Sigmoid colon (tissue), 6 donors: ENCODE measurements at regions not wholly inside any gene's neighbourhood (a gene's known extent, or its start where the extent isn't known, plus 50 kb on each side); places are given as distances from the start of the nearest gene placed in this dataset.

Experiments used
- DNase-seq: peaks from one replicate; pipeline ENCODE4 v3.0.0-alpha.2; 2019
- H3K27ac ChIP-seq, 4 donors: fragments of 200-600 bp; sonication (generic); one replicate each; pipeline ENCODE4 v1.5.1; 2016 to 2019; ENCODE audit warnings: mild to moderate bottlenecking in 1 of 4
- H3K27me3 ChIP-seq, 3 donors: fragments of 200-600 bp; sonication (generic); one replicate each; pipeline ENCODE4 v1.5.1; 2019; ENCODE audit warnings: mild to moderate bottlenecking in 1 of 3
- H3K36me3 ChIP-seq, 4 donors: fragments of 200-600 bp; sonication (generic); one replicate each; pipeline ENCODE4 v1.5.1; 2016 to 2019
- H3K4me1 ChIP-seq, 4 donors: fragments of 200-600 bp; sonication (generic); one replicate each; pipeline ENCODE4 v1.5.1; 2017 to 2019
- H3K4me3 ChIP-seq, 4 donors: fragments of 200-600 bp; sonication (generic); one replicate each; pipeline ENCODE4 v1.5.1; 2017 to 2019; ENCODE audit warnings: mild to moderate bottlenecking in 2 of 4, moderate library complexity in 1 of 4
- H3K9me3 ChIP-seq, 4 donors: fragments of 200-600 bp in 3 of 4; sonication (generic) in 3 of 4; one replicate each; pipeline versions ENCODE4 v1.5.1 to v1.6.1; 2013 to 2019
- CTCF ChIP-seq, 4 experiments: fragments of 450-650 bp in 3 of 4; fragments of 200-600 bp in 1 of 4; IDR thresholded peaks; one replicate each; pipeline ENCODE4 v1.5.1; 2016 to 2019; ENCODE audit warnings: antibody characterized with exemption in 4 of 4, mild to moderate bottlenecking in 3 of 4, moderate library complexity in 2 of 4
- EP300 ChIP-seq, 4 donors: sonication (generic); formaldehyde crosslinking; IDR thresholded peaks; one replicate each; pipeline ENCODE4 v1.6.1; 2017; ENCODE audit warnings: antibody characterized with exemption in 4 of 4
- POLR2A ChIP-seq, 2 donors: fragments of 450-650 bp; IDR thresholded peaks; one replicate each; pipeline ENCODE4 v1.6.1; 2016; ENCODE audit warnings: antibody characterized with exemption in 2 of 2, mild to moderate bottlenecking in 2 of 2, moderate library complexity in 2 of 2
- POLR2AphosphoS5 ChIP-seq, 4 donors: sonication (generic); formaldehyde crosslinking; IDR thresholded peaks; one replicate each; pipeline ENCODE4 v1.6.1; 2017; ENCODE audit warnings: antibody characterized with exemption in 4 of 4
- WGBS, 2 donors: extraction: QIAGEN DNeasy Blood & Tissue Kit; methylation state at CpG; one replicate each; pipeline ENCODE4 v1.1.7; 2013; 5-methylcytosine and 5-hydroxymethylcytosine counted together
- intact Hi-C: fragments of 100-400 bp; cut with DNase I; formaldehyde crosslinking; loops from one replicate; pipeline ENCODE4 v1.15.1; 2023
- donor health status: healthy with polysubstance abuse.
- donor health status: healthy.

GRCh38 chr15:70311821-70312220, 214.1 kb upstream of the TLE3 start:
- Histone ChIP-seq H3K4me3 (no peak overlapping the region), H3K27ac (no peak overlapping the region), H3K4me1 (peaks cover 0 to 3% (median 0%) of the 10 kb centered on the region in 4 donors), H3K9me3 (no peaks in the 10 kb centered on the region), H3K27me3 (no peaks in the 10 kb centered on the region), H3K36me3 (no peaks in the 10 kb centered on the region)
- DNase-seq, result no peak
- no peak for TF ChIP-seq POLR2A (IDR thresholded peaks at IDR 0.05)
- no peak for TF ChIP-seq POLR2AphosphoS5 (IDR thresholded peaks at IDR 0.05)
- TF ChIP-seq EP300 (IDR thresholded peaks at IDR 0.05), result no peak
- TF ChIP-seq CTCF (IDR thresholded peaks at IDR 0.05), result no peak
- 73 to 81% methylated on average over 1 of the region's 1 CpG for WGBS, 2 donors
- intact Hi-C loops, result no loop called here

- DNase-seq, result no peak
- Histone ChIP-seq H3K27ac (no peak overlapping the region), H3K4me1 (no peaks in the 10 kb centered on the region), H3K4me3 (no peak overlapping the region), H3K9me3 (no peaks in the 10 kb centered on the region), H3K36me3 (no peaks in the 10 kb centered on the region), H3K27me3 (no peaks in the 10 kb centered on the region)
- WGBS, 2 donors, result 50 to 62% methylated on average over 4 of the region's 4 CpGs
- intact Hi-C loops, result no loop called here
- TF ChIP-seq EP300 (IDR thresholded peaks at IDR 0.05) (no peak), POLR2AphosphoS5 (IDR thresholded peaks at IDR 0.05) (no peak), CTCF (IDR thresholded peaks at IDR 0.05) (no peak), POLR2A (IDR thresholded peaks at IDR 0.05) (no peak)
These were observed 212.0 kb upstream of the TLE3 start for GRCh38 chr15:70309716-70310115.

- no peaks in the 10 kb centered on the region for H3K27me3 ChIP-seq
- H3K9me3 ChIP-seq, result no peaks in the 10 kb centered on the region
- intact Hi-C loops, result no loop called here
- 92 to 95% methylated on average over 9 of the region's 9 CpGs for WGBS, 2 donors
- no peaks in the 10 kb centered on the region for H3K36me3 ChIP-seq
- TF ChIP-seq CTCF (IDR thresholded peaks at IDR 0.05), result no peak
- TF ChIP-seq POLR2AphosphoS5 (IDR thresholded peaks at IDR 0.05), result no peak
- no peak for TF ChIP-seq EP300 (IDR thresholded peaks at IDR 0.05)
- TF ChIP-seq POLR2A (IDR thresholded peaks at IDR 0.05), result no peak
- H3K4me3 ChIP-seq, result no peak overlapping the region
- H3K27ac ChIP-seq, result no peak overlapping the region
- no peaks in the 10 kb centered on the region for H3K4me1 ChIP-seq
- DNase-seq, result no peak
These were observed 211.2 kb upstream of the TLE3 start for GRCh38 chr15:70308735-70309434.

- intact Hi-C loops, result no loop called here
- Histone ChIP-seq H3K27me3 (no peaks in the 10 kb centered on the region), H3K27ac (no peak overlapping the region), H3K36me3 (no peaks in the 10 kb centered on the region), H3K4me3 (no peak overlapping the region), H3K4me1 (no peaks in the 10 kb centered on the region), H3K9me3 (no peaks in the 10 kb centered on the region)
- TF ChIP-seq POLR2AphosphoS5 (IDR thresholded peaks at IDR 0.05), result no peak
- TF ChIP-seq EP300 (IDR thresholded peaks at IDR 0.05), result no peak
- no peak for TF ChIP-seq POLR2A (IDR thresholded peaks at IDR 0.05)
- TF ChIP-seq CTCF (IDR thresholded peaks at IDR 0.05), result no peak
- DNase-seq, result no peak
- 33 to 58% methylated on average over 4 of the region's 4 CpGs for WGBS, 2 donors
These were observed 210.5 kb upstream of the TLE3 start for GRCh38 chr15:70308011-70308734.
